GM12864 (cell line): ENCODE measurements at regions not wholly inside any gene's neighbourhood (a gene's known extent, or its start where the extent isn't known, plus 50 kb on each side); places are given as distances from the start of the nearest gene placed in this dataset.
"Not testable (repeated sequence)": the region's sequence is repeated elsewhere in the genome, so short reads cannot be mapped to it uniquely, and the experiment has no call there.

Experiments
- DNase-seq: peaks from one replicate; pipeline ENCODE4 v3.0.0-alpha.2; 2011; ENCODE audit warnings: low read depth
- H3K4me3 ChIP-seq: 2 replicates; pipeline ENCODE4 v1.5.1; 2011; ENCODE audit warnings: mild to moderate bottlenecking, low read depth, low read length, control low read depth
- TF ChIP-seq, protein P1 (sequence below): IDR thresholded peaks from 2 replicates; pipeline ENCODE4 v1.5.1; 2011; ENCODE audit warnings: low read depth, mild to moderate bottlenecking, moderate library complexity, low read length, control low read depth, inconsistent platforms; ENCODE audit errors: missing control alignments

DNA sequence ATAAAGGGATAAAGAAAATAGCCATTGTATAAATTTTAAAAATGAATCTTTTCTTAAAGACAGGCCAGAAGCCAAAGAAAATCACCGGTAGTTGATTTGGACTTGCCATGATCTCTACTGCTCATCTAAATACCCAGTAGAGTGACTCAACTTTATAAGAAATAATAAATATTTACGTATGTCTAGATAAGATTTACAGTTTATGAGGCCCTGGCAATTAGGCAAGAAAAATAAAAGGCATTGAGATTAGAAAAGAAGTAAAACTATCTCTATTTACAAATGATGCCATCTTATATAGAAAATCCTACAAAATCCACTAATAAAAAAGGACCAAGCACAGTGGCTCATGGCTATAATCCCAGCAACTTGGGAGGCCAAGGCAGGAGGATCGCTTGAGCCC lies 765.5 kb upstream of the HTR2C start:
- TF ChIP-seq, protein P1, sequence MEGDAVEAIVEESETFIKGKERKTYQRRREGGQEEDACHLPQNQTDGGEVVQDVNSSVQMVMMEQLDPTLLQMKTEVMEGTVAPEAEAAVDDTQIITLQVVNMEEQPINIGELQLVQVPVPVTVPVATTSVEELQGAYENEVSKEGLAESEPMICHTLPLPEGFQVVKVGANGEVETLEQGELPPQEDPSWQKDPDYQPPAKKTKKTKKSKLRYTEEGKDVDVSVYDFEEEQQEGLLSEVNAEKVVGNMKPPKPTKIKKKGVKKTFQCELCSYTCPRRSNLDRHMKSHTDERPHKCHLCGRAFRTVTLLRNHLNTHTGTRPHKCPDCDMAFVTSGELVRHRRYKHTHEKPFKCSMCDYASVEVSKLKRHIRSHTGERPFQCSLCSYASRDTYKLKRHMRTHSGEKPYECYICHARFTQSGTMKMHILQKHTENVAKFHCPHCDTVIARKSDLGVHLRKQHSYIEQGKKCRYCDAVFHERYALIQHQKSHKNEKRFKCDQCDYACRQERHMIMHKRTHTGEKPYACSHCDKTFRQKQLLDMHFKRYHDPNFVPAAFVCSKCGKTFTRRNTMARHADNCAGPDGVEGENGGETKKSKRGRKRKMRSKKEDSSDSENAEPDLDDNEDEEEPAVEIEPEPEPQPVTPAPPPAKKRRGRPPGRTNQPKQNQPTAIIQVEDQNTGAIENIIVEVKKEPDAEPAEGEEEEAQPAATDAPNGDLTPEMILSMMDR: no peak
- DNase-seq: no peak
- H3K4me3 ChIP-seq: no peak overlapping the region

DNA sequence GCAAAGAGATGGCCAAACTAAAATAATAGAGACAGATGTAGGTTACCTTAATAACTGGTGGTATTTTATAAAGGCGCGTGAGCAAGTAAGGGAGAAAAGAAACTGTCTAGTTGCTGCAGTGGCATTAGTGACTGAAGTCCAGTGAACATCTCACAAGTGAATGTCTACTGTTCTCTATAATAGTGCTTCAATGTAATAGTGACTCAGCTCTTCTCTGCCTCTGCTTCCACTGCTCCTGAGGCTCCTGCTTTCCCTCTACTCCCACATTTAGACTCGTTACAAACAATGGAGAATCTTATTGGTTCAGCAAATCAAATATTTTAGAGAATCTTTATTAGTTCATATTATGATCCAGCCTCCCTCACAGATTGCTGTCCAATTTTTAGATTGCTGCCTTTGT lies 779.1 kb upstream of the HTR2C start:
- TF ChIP-seq, protein P1: no peak
- H3K4me3 ChIP-seq: no peak overlapping the region
- no peak for DNase-seq

DNA sequence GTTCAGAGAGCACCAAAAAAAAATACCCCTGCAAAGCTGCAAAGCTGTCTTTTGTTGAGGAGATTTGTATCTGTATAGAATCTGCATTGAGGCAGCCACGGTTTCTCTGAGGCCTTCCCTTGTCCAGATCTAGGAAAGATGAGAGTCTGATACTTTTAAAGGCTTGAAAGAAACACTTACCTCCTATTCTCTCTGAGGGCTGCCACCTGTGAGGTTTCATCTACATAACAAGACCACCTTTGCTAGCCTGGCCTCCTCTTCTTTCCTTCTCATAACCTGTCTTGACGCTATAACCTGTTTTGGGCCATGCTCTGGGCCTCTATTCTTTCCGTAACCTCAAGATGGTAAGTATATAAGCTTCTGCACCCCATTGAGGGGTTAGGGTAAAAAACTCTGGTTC lies 779.6 kb upstream of the HTR2C start:
- TF ChIP-seq, protein P1: no peak
- no peak overlapping the region for H3K4me3 ChIP-seq
- DNase-seq: no peak

DNA sequence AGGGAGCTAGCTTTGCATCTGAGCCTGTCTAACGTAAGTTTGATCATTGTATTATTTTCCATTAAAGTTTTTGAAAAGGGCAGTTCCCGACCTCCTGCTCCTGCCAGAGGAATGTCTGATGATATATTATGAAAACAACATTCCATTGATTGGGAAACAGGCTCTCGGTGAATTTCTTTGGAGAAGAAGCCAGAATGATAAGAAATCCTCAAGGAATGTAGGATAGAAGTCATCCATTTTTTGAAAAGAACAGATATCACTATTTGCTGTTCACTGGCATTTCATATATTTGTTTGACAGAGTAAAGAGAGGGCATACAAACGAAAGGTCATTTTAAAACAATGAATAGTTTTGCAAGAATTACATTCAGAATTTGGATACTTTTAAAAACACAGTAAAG lies 781.0 kb upstream of the HTR2C start:
- H3K4me3 ChIP-seq: no peak overlapping the region
- DNase-seq: no peak
- TF ChIP-seq, protein P1: no peak

DNA sequence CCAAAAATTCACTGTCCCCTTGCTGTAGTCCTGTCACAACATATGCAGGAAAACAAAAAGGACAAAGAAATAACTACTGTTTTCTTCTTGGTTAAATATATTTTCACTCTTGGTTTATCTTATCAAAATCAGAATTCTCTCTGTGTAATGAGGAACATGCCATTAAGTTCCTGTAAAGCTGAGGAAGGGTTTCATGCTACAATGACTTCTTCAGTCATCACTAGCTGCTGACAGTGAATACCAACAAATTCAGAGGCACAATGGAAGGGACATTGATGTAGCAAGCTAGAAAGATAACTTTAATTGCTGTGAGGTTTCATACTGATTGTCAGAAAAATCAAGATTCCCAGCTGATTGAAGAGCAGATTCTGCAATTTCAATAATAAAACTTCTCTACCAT lies 782.9 kb upstream of the HTR2C start:
- no peak for DNase-seq
- TF ChIP-seq, protein P1: no peak

DNA sequence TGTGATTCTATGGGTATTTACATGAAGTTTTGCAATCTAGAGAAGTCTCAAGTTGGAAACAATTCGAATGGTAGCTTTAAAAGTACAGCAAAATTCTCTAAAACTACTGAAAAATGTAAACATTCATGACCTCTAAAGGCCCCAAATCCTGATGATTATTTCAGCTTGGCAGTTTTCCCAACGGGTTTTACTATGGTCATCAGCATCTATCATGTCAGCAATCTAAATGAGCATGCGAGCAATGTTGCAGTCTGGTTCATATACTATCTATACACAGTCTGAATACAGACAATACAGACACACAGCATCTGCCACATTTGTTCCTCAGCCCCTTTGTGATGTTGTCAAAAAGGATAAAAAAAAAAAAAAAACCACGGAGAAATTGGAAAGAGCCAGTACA lies 790.3 kb upstream of the HTR2C start:
- TF ChIP-seq, protein P1: no peak
- no peak overlapping the region for H3K4me3 ChIP-seq
- no peak for DNase-seq

More for the DNA sequence above, 782.9 kb upstream of the HTR2C start:
- H3K4me3 ChIP-seq: no peak overlapping the region

DNA sequence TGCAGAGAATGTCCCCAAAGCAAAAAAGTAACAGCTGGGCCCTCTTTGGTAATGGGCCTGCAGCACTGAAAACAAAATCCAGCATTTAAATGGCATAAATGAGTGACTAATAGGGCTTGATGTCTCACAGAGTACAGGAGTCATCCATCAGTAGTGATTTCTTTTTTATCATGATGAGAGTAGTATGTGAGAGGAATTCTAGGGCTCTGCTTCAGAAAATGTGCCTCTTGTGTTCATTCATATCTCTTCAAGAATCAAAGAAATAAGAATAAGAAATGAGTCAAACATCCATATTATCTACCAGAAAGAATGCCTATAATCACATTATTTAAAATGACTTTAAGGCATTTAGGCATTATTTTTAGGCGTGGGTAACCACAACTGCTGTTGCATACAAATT lies 792.9 kb upstream of the HTR2C start:
- TF ChIP-seq, protein P1: no peak
- DNase-seq: no peak

DNA sequence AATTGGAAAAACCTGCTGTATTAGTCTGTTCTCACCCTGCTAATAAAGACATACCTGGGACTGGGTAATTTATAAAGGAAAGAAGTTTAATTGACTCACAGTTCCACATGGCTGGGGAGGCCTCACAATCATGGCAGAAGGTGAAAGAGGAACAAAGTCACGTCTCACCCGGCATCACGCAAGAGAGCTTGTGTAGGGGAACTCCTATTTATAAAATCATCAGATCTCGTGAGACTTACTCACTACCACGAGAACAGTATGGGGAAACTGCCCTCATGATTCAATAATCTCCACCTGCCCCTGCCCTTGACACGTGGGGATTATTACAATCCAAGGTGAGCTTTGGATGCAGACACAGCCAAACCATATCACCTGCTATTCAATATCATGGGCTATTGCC lies 799.1 kb upstream of the HTR2C start:
- DNase-seq: peak; percentile 1
- H3K4me3 ChIP-seq: not testable (repeated sequence)

More for the DNA sequence above, 792.9 kb upstream of the HTR2C start:
- H3K4me3 ChIP-seq: no peak overlapping the region
